Calu3 (cell line): ENCODE measurements at regions not wholly inside any gene's neighbourhood (a gene's known extent, or its start where the extent isn't known, plus 50 kb on each side); places are given as distances from the start of the nearest gene placed in this dataset.
"Not testable (repeated sequence)": the region's sequence is repeated elsewhere in the genome, so short reads cannot be mapped to it uniquely, and the experiment has no call there.

Experiments
- BruUV-seq: library from RNA; stranded (reverse); fragments of 400-500 nt; replicated peaks from 2 replicates; lab custom pipeline; 2021; lab: Mats Ljungman, UMichigan
- CTCF ChIA-PET: fragments of 300-600 bp; sonication (Branson Sonifier 250); formaldehyde crosslinking; loops from one replicate; lab custom pipeline; 2022; ENCODE audit warnings: antibody characterized with exemption; lab: Charles Lee
- DNase-seq: peaks from one replicate; pipeline ENCODE4 v3.0.0; 2022
- H3K27ac Mint-ChIP-seq: one replicate; pipeline ENCODE4 v1.8.0; 2022; ENCODE audit warnings: mixed read lengths; ENCODE audit not compliant: unreplicated experiment
- H3K27me3 Mint-ChIP-seq: one replicate; pipeline ENCODE4 v1.8.0; 2022; ENCODE audit warnings: mixed read lengths; ENCODE audit not compliant: unreplicated experiment
- H3K36me3 Mint-ChIP-seq: one replicate; pipeline ENCODE4 v1.8.0; 2022; ENCODE audit warnings: mild to moderate bottlenecking, moderate library complexity, mixed read lengths; ENCODE audit not compliant: insufficient read depth, unreplicated experiment
- H3K4me1 Mint-ChIP-seq: one replicate; pipeline ENCODE4 v1.8.0; 2022; ENCODE audit warnings: mild to moderate bottlenecking, low read depth, mixed read lengths; ENCODE audit not compliant: unreplicated experiment
- H3K4me3 Mint-ChIP-seq: one replicate; pipeline ENCODE4 v1.8.0; 2022; ENCODE audit warnings: mild to moderate bottlenecking, low read depth, moderate library complexity, mixed read lengths; ENCODE audit not compliant: unreplicated experiment
- H3K9me3 Mint-ChIP-seq: one replicate; pipeline ENCODE4 v1.8.0; 2022; ENCODE audit warnings: low read depth, mixed read lengths; ENCODE audit not compliant: unreplicated experiment
- CTCF ChIP-seq: fragments of 200-600 bp; IDR thresholded peaks from one replicate; pipeline ENCODE4 v1.8.0; 2022; ENCODE audit warnings: antibody characterized with exemption; ENCODE audit not compliant: unreplicated experiment
- intact Hi-C: fragments of 100-400 bp; cut with micrococcal nuclease; formaldehyde crosslinking; loops from one replicate; pipeline ENCODE4 v1.10.0; 2022; ENCODE audit not compliant: unreplicated experiment

GRCh38 chr21:9837946-9838737, 683.2 kb upstream of the TPTE start:
- intact Hi-C loops, result no loop called here
- TF ChIP-seq CTCF, result no peak
- no peak overlapping the region for H3K27ac Mint-ChIP-seq
- H3K27me3 Mint-ChIP-seq, result no peaks in the 10 kb centered on the region
- CTCF ChIA-PET, result no interaction called here
- DNase-seq, result no peak
- peaks cover 10% of the 10 kb centered on the region for H3K9me3 Mint-ChIP-seq
- H3K4me1 Mint-ChIP-seq, result no peaks in the 10 kb centered on the region
- no TSS peak for BruUV-seq
- H3K36me3 Mint-ChIP-seq, result no peaks in the 10 kb centered on the region
- H3K4me3 Mint-ChIP-seq, result no peak overlapping the region

GRCh38 chr21:9838738-9839642, 682.4 kb upstream of the TPTE start:
- Mint-ChIP-seq H3K4me3 (no peak overlapping the region), H3K27ac (no peak overlapping the region), H3K4me1 (no peaks in the 10 kb centered on the region), H3K9me3 (peaks cover 10% of the 10 kb centered on the region), H3K27me3 (no peaks in the 10 kb centered on the region), H3K36me3 (no peaks in the 10 kb centered on the region)
- no peak for TF ChIP-seq CTCF
- DNase-seq, result no peak
- intact Hi-C loops, result no loop called here
- CTCF ChIA-PET, result no interaction called here
- no TSS peak for BruUV-seq

GRCh38 chr21:9844106-9844505, 677.3 kb upstream of the TPTE start:
- H3K4me1 Mint-ChIP-seq, H3K27ac Mint-ChIP-seq, H3K27me3 Mint-ChIP-seq, H3K9me3 Mint-ChIP-seq, BruUV-seq, DNase-seq, H3K36me3 Mint-ChIP-seq, intact Hi-C loops, H3K4me3 Mint-ChIP-seq, CTCF ChIA-PET: not testable (repeated sequence)

GRCh38 chr21:9847511-9847910, 673.9 kb upstream of the TPTE start:
- H3K4me1 Mint-ChIP-seq, H3K9me3 Mint-ChIP-seq, CTCF ChIA-PET, H3K27ac Mint-ChIP-seq, intact Hi-C loops, DNase-seq, H3K27me3 Mint-ChIP-seq, BruUV-seq, H3K4me3 Mint-ChIP-seq, H3K36me3 Mint-ChIP-seq: not testable (repeated sequence)

- H3K4me1 Mint-ChIP-seq, DNase-seq, H3K36me3 Mint-ChIP-seq, H3K27me3 Mint-ChIP-seq, H3K27ac Mint-ChIP-seq, BruUV-seq, H3K4me3 Mint-ChIP-seq, intact Hi-C loops, CTCF ChIA-PET, H3K9me3 Mint-ChIP-seq: not testable (repeated sequence)
These were observed 670.2 kb upstream of the TPTE start for GRCh38 chr21:9851166-9851565.

- DNase-seq, intact Hi-C loops, H3K4me3 Mint-ChIP-seq, H3K9me3 Mint-ChIP-seq, H3K36me3 Mint-ChIP-seq, BruUV-seq, H3K27ac Mint-ChIP-seq, CTCF ChIA-PET, H3K4me1 Mint-ChIP-seq, H3K27me3 Mint-ChIP-seq: not testable (repeated sequence)
These were observed 669.7 kb upstream of the TPTE start for GRCh38 chr21:9851695-9852094.

- BruUV-seq, H3K4me1 Mint-ChIP-seq, intact Hi-C loops, H3K36me3 Mint-ChIP-seq, H3K9me3 Mint-ChIP-seq, H3K4me3 Mint-ChIP-seq, CTCF ChIA-PET, H3K27me3 Mint-ChIP-seq, DNase-seq, H3K27ac Mint-ChIP-seq: not testable (repeated sequence)
These were observed 663.8 kb upstream of the TPTE start for GRCh38 chr21:9857563-9857962.

GRCh38 chr21:9859865-9860264, 661.5 kb upstream of the TPTE start:
- DNase-seq, H3K4me3 Mint-ChIP-seq: not testable (repeated sequence)

More at GRCh38 chr21:9859865-9860264, 661.5 kb upstream of the TPTE start:
- intact Hi-C loops, BruUV-seq, H3K9me3 Mint-ChIP-seq, CTCF ChIA-PET, H3K27ac Mint-ChIP-seq, H3K4me1 Mint-ChIP-seq, H3K27me3 Mint-ChIP-seq, H3K36me3 Mint-ChIP-seq: not testable (repeated sequence)
